Astrocyte (in vitro differentiated cells and primary cell): ENCODE measurements at regions not wholly inside any gene's neighbourhood (a gene's known extent, or its start where the extent isn't known, plus 50 kb on each side); places are given as distances from the start of the nearest gene placed in this dataset.

Experiments used
- DNase-seq: peaks from one replicate; pipeline ENCODE4 v3.0.0-alpha.2; 2010; ENCODE audit warnings: low read depth
- FAIRE-seq: peaks from 2 replicates; lab custom pipeline; 2011; peaks lifted over from hg19 to GRCh38; lab: Jason Lieb, UNC
- H2AFZ ChIP-seq: 2 replicates; pipeline ENCODE4 v1.6.0; 2012; ENCODE audit warnings: low read depth, low read length, inconsistent platforms
- H3K27ac ChIP-seq: 2 replicates; pipeline ENCODE4 v1.5.1; 2011; ENCODE audit warnings: low read depth, low read length, inconsistent platforms
- H3K27me3 ChIP-seq: 2 replicates; pipeline ENCODE4 v1.6.0; 2011; ENCODE audit warnings: low read length, inconsistent platforms; ENCODE audit not compliant: insufficient read depth
- H3K36me3 ChIP-seq: 2 replicates; pipeline ENCODE4 v1.5.1; 2011; ENCODE audit warnings: low read length, inconsistent platforms; ENCODE audit not compliant: insufficient read depth
- H3K4me1 ChIP-seq: 2 replicates; pipeline ENCODE4 v1.5.1; 2011; ENCODE audit warnings: low read length, inconsistent platforms; ENCODE audit not compliant: insufficient read depth
- H3K4me2 ChIP-seq: 2 replicates; pipeline ENCODE4 v1.6.0; 2012; ENCODE audit warnings: low read length, inconsistent platforms
- H3K4me3 ChIP-seq: 2 replicates; pipeline ENCODE4 v1.5.1; 2011; ENCODE audit warnings: low read depth, mild to moderate bottlenecking, low read length, inconsistent platforms; ENCODE audit not compliant: insufficient read depth
- H3K79me2 ChIP-seq: 2 replicates; pipeline ENCODE4 v1.6.0; 2012; ENCODE audit warnings: mild to moderate bottlenecking, low read length, inconsistent platforms; ENCODE audit not compliant: insufficient read depth
- H3K9ac ChIP-seq: 2 replicates; pipeline ENCODE4 v1.6.0; 2012; ENCODE audit warnings: mild to moderate bottlenecking, low read length, inconsistent platforms
- H3K9me3 ChIP-seq: 2 replicates; pipeline ENCODE4 v1.5.1; 2012; ENCODE audit warnings: low read depth, mild to moderate bottlenecking, low read length, inconsistent platforms; ENCODE audit not compliant: insufficient read depth
- H4K20me1 ChIP-seq: 2 replicates; pipeline ENCODE4 v1.6.0; 2012; ENCODE audit warnings: low read length, inconsistent platforms; ENCODE audit not compliant: insufficient read depth
- H3K27ac Mint-ChIP-seq: one replicate; pipeline ENCODE4 v1.8.0; 2021; ENCODE audit warnings: mild to moderate bottlenecking, mixed read lengths; ENCODE audit not compliant: unreplicated experiment
- H3K27me3 Mint-ChIP-seq: one replicate; pipeline ENCODE4 v1.8.0; 2021; ENCODE audit warnings: low read depth, mixed read lengths; ENCODE audit not compliant: unreplicated experiment
- H3K36me3 Mint-ChIP-seq: one replicate; pipeline ENCODE4 v1.8.0; 2021; ENCODE audit warnings: low read depth, mixed read lengths; ENCODE audit not compliant: unreplicated experiment
- H3K4me1 Mint-ChIP-seq: one replicate; pipeline ENCODE4 v1.8.0; 2021; ENCODE audit warnings: low read depth, mixed read lengths; ENCODE audit not compliant: unreplicated experiment
- H3K4me3 Mint-ChIP-seq: one replicate; pipeline ENCODE4 v1.8.0; 2021; ENCODE audit warnings: mild to moderate bottlenecking, moderate library complexity, mixed read lengths; ENCODE audit not compliant: unreplicated experiment
- H3K9me3 Mint-ChIP-seq: one replicate; pipeline ENCODE4 v1.8.0; 2021; ENCODE audit warnings: mild to moderate bottlenecking, mixed read lengths; ENCODE audit not compliant: unreplicated experiment
- CTCF ChIP-seq: IDR thresholded peaks from 2 replicates; pipeline ENCODE4 v1.5.1; 2011; ENCODE audit warnings: low read depth, mild to moderate bottlenecking, inconsistent platforms, low read length, moderate library complexity; ENCODE audit not compliant: insufficient read depth
- EZH2 ChIP-seq: IDR thresholded peaks from 2 replicates; pipeline ENCODE4 v1.6.1; 2012; ENCODE audit warnings: mild to moderate bottlenecking, low read length, inconsistent platforms; ENCODE audit not compliant: insufficient read depth

GRCh38 chr3:124300416-124300815 is 308.5 kb upstream of the ROPN1 start:
- Histone ChIP-seq H3K27ac (no peak overlapping the region), H3K9me3 (no peaks in the 10 kb centered on the region), H3K4me3 (no peak overlapping the region), H3K36me3 (no peaks in the 10 kb centered on the region), H3K9ac (no peak overlapping the region), H3K79me2 (no peaks in the 10 kb centered on the region), H3K27me3 (no peaks in the 10 kb centered on the region), H3K4me1 (peaks cover 16% of the 10 kb centered on the region), H4K20me1 (no peaks in the 10 kb centered on the region), H3K4me2 (no peak overlapping the region), H2AFZ (no peak overlapping the region)
- Mint-ChIP-seq H3K36me3 (peaks cover 24% of the 10 kb centered on the region), H3K9me3 (peaks cover 4% of the 10 kb centered on the region), H3K27ac (no peak overlapping the region), H3K27me3 (peaks cover 3% of the 10 kb centered on the region), H3K4me1 (peaks cover 18% of the 10 kb centered on the region), H3K4me3 (no peak overlapping the region)
- no peak for TF ChIP-seq EZH2
- no peak for TF ChIP-seq CTCF
- DNase-seq, result no peak
- no peak for FAIRE-seq

GRCh38 chr3:124303305-124303910 is 311.5 kb upstream of the ROPN1 start:
- DNase-seq (no peak), FAIRE-seq (no peak)
- no peak overlapping the region for H3K27ac Mint-ChIP-seq
- no peak overlapping the region for H3K4me3 Mint-ChIP-seq
- peaks cover 18% of the 10 kb centered on the region for H3K36me3 Mint-ChIP-seq
- Histone ChIP-seq H3K36me3 (no peaks in the 10 kb centered on the region), H3K79me2 (no peaks in the 10 kb centered on the region), H4K20me1 (no peaks in the 10 kb centered on the region), H3K27ac (no peak overlapping the region), H3K9me3 (no peaks in the 10 kb centered on the region), H3K4me2 (no peak overlapping the region), H2AFZ (no peak overlapping the region), H3K27me3 (no peaks in the 10 kb centered on the region), H3K9ac (no peak overlapping the region), H3K4me3 (no peak overlapping the region), H3K4me1 (peaks cover 16% of the 10 kb centered on the region)
- peaks cover 4% of the 10 kb centered on the region for H3K9me3 Mint-ChIP-seq
- TF ChIP-seq CTCF, result no peak
- no peak for TF ChIP-seq EZH2
- no peaks in the 10 kb centered on the region for H3K27me3 Mint-ChIP-seq
- peaks cover 8% of the 10 kb centered on the region for H3K4me1 Mint-ChIP-seq

GRCh38 chr3:124306665-124307064 is 314.7 kb upstream of the ROPN1 start:
- no peak for DNase-seq
- peaks cover 2% of the 10 kb centered on the region for H3K9me3 Mint-ChIP-seq
- Histone ChIP-seq H2AFZ (no peak overlapping the region), H4K20me1 (no peaks in the 10 kb centered on the region), H3K27me3 (no peaks in the 10 kb centered on the region), H3K9me3 (no peaks in the 10 kb centered on the region), H3K27ac (no peak overlapping the region), H3K4me2 (no peak overlapping the region), H3K4me1 (no peaks in the 10 kb centered on the region), H3K4me3 (no peak overlapping the region), H3K79me2 (no peaks in the 10 kb centered on the region), H3K36me3 (no peaks in the 10 kb centered on the region), H3K9ac (no peak overlapping the region)
- H3K27me3 Mint-ChIP-seq, result no peaks in the 10 kb centered on the region
- H3K27ac Mint-ChIP-seq, result no peak overlapping the region
- H3K4me3 Mint-ChIP-seq, result no peak overlapping the region
- no peaks in the 10 kb centered on the region for H3K4me1 Mint-ChIP-seq
- FAIRE-seq, result no peak
- peaks cover 11% of the 10 kb centered on the region for H3K36me3 Mint-ChIP-seq
- no peak for TF ChIP-seq EZH2
- no peak for TF ChIP-seq CTCF
